Stimulated activated CD8-positive, alpha-beta memory T cell treated with anti-CD3 and anti-CD28 coated beads, Interleukin-4, amount 100 ng/mL, for 48 hours (primary cell): ENCODE measurements at regions not wholly inside any gene's neighbourhood (a gene's known extent, or its start where the extent isn't known, plus 50 kb on each side); places are given as distances from the start of the nearest gene placed in this dataset.
"Not testable (repeated sequence)": the region's sequence is repeated elsewhere in the genome, so short reads cannot be mapped to it uniquely, and the experiment has no call there.

Experiments used
- DNase-seq: peaks from one replicate; pipeline ENCODE4 v3.0.0-alpha.2; 2020

DNA sequence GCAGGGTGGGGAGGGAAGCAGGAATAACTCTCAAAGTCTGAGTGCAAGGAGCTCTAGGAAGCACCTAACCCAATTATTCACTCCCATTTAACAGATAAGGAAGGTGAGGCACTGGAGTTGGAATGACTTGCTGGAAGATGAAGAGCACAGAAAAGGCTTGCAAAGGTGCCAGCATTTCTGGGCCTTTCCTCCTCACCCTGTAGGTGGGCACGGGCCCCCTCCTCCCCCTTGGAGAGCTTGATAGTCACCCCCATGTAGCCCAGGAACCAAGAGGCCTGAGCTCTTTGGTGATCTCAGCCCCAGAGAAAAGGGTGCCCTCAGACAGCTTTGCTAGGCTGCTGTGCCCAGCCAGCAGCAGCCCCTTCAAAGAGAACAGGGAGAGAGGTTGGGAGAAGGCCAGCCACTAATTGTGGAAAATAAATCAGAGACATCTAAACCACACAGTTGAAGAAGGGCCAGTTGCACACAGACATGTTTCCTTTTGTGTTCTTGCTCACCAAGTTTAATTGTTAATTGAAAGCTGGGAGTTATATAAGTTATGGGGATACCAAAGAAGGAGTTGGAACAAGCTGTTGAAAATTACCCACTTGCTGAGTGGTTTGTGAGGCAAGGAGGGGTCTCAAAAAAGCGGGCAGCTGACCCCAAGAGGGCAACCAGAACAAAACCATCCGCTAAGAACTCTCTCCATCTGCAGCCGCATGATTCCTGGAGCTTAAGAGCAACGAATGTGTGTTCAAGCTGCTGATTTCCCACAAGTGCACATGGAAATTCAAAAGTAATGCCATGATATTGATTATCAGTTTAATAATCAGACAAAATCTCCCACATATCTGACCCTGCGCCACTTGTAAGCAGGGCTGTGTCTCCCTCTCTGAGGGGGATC lies 77.0 kb downstream of the MRPL14 start:
- no peak for DNase-seq

- DNase-seq, result no peak
Observed at GRCh38 chr6:44049163-44049988, 77.9 kb downstream of the MRPL14 start.

GRCh38 chr6:44048277-44048676 lies 79.0 kb downstream of the MRPL14 start:
- DNase-seq, result no peak

DNA sequence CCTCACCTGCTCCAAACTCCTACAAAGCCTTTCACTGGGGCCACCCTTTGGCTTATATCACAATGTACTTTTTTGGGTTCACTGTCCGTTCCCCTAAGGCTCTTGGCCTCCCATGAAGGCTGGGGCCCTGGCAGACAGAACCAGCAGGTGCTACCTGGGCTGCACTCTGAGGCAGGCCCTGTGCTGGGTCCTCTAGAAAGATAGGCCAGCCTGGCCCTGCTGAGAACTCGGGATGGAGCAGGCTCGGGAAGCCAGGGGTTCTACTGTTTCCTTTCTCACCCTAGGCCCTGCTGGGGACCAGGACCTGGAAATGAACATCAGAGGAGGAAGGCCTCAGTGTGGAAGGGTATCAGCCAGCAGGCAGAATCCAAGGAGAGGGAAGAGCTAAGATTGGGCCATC lies 79.5 kb downstream of the MRPL14 start:
- no peak for DNase-seq

GRCh38 chr6:44047179-44047546 lies 80.1 kb downstream of the MRPL14 start:
- DNase-seq, result no peak

DNA sequence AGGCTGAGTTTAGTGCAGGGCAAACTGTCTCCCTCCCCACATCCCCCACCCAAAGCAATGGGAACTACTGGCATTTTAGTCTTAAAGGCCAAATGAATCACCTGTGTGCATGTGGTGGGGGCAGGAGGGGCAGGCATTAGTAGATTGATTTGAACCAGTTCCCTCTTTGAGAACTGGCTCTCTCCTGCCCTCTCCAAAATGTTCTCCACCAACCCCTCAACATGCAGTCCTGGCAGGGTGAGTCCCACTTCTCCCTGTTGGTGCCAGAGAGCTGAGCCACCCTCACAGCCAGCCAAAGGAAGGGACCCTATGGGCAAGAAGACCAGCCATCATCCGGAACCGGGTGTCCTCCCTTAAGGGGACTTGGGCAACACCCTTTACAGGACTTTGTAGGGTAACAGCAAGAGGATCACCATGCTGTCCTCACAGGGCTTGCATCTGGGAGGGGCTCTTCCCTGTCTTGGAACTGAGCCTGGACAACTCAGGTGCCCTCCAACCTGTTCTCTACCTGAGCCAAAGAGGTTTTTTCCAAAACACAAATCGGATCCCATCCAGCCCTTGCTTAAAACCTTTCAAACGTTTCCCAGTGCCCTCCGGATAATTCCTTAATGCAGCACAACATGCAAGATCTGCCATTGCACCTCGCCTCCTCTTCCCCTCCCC lies 80.6 kb downstream of the MRPL14 start:
- DNase-seq, result no peak

DNA sequence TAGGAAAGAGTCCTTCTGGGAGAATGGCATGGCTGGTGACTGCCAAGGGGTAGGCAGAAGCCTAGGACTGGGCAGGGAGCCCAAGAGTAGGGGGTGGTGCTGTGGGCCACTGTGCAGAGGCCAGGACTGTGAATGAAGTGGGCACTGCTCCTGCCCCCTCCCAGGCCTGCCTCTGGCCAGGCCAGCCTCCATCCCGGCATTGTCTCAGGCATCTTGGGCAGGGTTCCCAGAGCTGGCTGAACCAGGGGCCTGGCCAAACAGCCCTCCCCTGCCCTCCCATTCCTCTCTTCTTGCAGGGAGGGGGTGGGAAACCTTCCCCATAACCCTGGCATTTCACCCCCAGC lies 81.6 kb downstream of the MRPL14 start:
- DNase-seq, result no peak

DNA sequence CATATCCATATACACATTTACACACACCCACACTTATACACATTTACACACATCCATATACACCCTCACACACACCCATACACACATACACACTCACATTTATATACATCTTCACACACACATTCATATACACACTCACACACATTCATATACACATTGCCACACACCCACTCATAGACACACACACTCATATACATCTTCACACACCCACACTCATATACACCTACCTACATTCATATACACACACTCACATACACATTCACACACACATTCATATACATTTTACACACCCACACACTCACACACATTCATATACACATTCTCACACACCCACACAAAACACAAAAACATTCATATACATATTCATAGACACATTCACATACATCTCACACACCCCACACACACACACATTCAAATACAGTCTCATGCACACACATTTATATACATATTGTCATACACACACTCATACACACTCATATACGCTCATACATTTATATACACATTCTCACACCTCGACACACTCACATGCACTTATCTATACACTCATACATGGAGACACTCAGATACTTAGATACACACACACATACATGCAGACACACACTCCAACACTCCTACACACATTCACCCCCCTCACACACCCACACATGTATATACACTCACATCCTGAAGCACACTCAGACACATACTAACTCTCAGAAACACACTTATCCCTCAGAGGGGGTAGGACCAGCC lies 82.1 kb downstream of the MRPL14 start:
- no peak for DNase-seq

GRCh38 chr6:44044154-44044539 lies 83.1 kb downstream of the MRPL14 start:
- no peak for DNase-seq

- DNase-seq, result no peak
Observed at GRCh38 chr6:44043479-44044153, 83.6 kb downstream of the MRPL14 start.

GRCh38 chr6:44042989-44043478 lies 84.2 kb downstream of the MRPL14 start:
- DNase-seq, result no peak

GRCh38 chr6:44042261-44042988 lies 84.8 kb downstream of the MRPL14 start:
- no peak for DNase-seq

- no peak for DNase-seq
Observed at GRCh38 chr6:44041461-44042260, 85.6 kb downstream of the MRPL14 start.

- DNase-seq, result no peak
Observed at GRCh38 chr6:44040786-44041185, 86.5 kb downstream of the MRPL14 start.

DNA sequence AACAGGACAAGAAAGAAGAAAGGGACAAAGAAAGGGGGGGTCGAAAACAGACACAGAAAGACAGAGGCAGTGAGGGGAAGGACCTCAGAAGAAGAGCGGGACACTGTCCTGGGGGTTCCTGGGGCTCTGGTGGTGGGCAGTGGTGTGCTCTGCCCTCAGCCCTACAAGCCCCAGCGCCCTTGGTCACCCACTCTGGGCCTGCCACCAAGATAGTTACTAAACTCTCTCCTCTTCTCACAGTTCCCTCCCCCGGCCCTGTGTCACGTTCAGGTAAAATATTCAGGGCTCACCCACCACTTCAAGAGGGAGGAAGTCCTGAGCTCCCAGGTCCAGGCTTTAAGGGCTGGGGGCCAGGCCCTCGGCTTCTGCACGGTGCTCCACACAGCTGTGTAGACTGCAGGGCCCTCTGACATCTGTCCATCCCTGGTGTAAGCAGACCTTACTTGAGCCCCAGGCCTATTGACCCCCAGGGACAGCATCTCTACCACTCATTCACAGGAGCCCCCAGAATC lies 87.4 kb downstream of the MRPL14 start:
- no peak for DNase-seq

- DNase-seq, result no peak
Observed at GRCh38 chr6:44039191-44039719, 88.0 kb downstream of the MRPL14 start.

DNA sequence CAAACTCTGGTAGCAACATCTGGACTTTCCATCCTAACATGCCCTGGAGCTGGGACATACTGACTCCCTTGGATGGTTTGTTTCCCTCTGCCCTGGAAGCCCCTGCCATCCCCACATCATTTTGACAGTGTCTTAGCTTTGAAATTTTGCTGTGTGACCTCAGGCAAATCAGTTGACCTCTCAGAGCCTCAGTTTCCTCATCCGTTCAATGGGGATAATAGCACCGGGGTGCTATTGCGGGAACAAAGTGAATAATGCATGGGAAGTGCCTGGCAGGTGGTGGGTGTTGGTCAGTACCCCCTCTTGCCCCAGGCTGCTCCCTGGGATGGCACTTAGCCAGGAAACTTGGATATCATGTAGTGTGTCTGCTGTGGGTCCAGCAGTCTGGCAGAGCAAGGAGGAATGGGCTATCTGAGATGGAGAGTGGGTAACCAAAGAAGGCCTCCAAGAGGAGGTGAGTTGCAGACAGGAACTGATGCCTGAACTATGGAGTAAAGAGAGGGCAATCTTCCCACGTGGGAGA lies 88.6 kb downstream of the MRPL14 start:
- DNase-seq, result no peak

DNA sequence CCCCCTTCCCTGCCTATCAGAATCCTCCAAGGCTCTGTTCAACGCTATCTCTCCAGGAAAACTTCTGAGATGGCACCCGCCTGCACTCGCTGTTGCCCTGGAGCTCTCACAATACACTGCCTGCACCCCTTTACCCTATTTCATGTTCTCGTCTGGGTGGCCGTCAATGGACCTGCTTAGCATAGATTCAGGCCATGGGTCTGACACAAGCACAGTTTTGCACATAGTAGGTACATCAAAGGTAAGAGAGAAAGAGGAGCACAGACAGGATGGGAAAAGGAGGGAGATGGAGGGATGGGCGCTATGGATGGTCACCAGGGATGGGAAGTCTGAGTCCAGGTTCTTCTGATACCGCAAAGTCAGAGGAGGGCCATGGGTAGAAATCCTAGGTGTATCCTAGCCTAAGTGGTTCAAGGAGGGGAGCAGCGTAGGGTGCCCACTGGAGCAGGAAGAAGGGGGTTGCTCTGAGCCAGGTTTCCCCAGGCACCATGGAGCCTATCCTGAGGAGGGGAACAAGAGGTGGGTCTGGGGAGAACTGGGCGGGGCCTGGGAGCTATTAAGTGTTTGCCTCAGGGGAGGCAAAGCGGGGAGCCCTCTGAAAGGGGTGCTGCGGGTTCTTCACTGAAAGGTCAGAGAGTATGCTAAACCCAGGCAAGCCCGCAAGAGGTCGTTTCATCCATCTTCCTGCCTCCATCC lies 89.3 kb downstream of the MRPL14 start:
- no peak for DNase-seq

GRCh38 chr6:44037276-44037675 lies 90.0 kb downstream of the MRPL14 start:
- DNase-seq, result not testable (repeated sequence)
